ENCODE measurements at regions not wholly inside any gene's neighbourhood (a gene's known extent, or its start where the extent isn't known, plus 50 kb on each side); places are given as distances from the start of the nearest gene placed in this dataset.

- Histone ChIP-seq H3K23me2 (ENCODE audit: insufficient read length, low read depth, low read length, poor library complexity, severe bottlenecking) (no peaks in the 10 kb centered on the region), H3K79me2 (ENCODE audit: insufficient read depth, low read length) (no peaks in the 10 kb centered on the region), H3K4me2 (ENCODE audit: insufficient read depth, insufficient read length, low read length) (no peak overlapping the region), H3K18ac (ENCODE audit: insufficient read length, low read depth, low read length) (no peak overlapping the region), H4K5ac (ENCODE audit: insufficient read length, low read depth, low read length) (no peak overlapping the region), H2BK15ac (ENCODE audit: low read depth, low read length) (no peak overlapping the region), H3K27me3 (ENCODE audit: insufficient read depth, low read length) (no peaks in the 10 kb centered on the region), H2AK5ac (ENCODE audit: insufficient read length, low read length) (no peak overlapping the region), H3K14ac (ENCODE audit: insufficient read depth, low read length) (no peak overlapping the region), H3K23ac (ENCODE audit: insufficient read length, low read depth, low read length) (no peak overlapping the region), H2BK120ac (ENCODE audit: low read depth, low read length, poor library complexity, severe bottlenecking) (no peak overlapping the region), H3K79me1 (ENCODE audit: insufficient read depth, low read depth, low read length, poor library complexity, severe bottlenecking) (no peaks in the 10 kb centered on the region), H2BK12ac (ENCODE audit: insufficient read length, low read depth, low read length) (no peak overlapping the region), H4K91ac (ENCODE audit: insufficient read length, low read depth, low read length) (no peak overlapping the region), H2BK5ac (ENCODE audit: insufficient read length, low read length) (no peak overlapping the region), H3T11ph (ENCODE audit: low read length) (no peak overlapping the region), H3K4ac (ENCODE audit: low read depth, low read length) (no peak overlapping the region), H3K4me1 (ENCODE audit: insufficient read depth, low read length) (no peaks in the 10 kb centered on the region), H2BK20ac (ENCODE audit: low read depth, low read length, poor library complexity, severe bottlenecking) (no peak overlapping the region), H4K8ac (replicated peaks; ENCODE audit: insufficient read length, low read depth, low read length) (no peak overlapping the region), H3K9ac (ENCODE audit: extremely low read depth, insufficient read length, low read length) (no peak overlapping the region), H4K20me1 (ENCODE audit: control insufficient read depth, insufficient read depth, insufficient read length) (no peaks in the 10 kb centered on the region), H3K27ac (ENCODE audit: insufficient read length, low read depth, low read length) (no peak overlapping the region), H2AFZ (ENCODE audit: low read length) (no peak overlapping the region), H3K56ac (ENCODE audit: insufficient read length, low read depth, low read length) (no peak overlapping the region), H3K9me3 (ENCODE audit: control insufficient read depth, low read depth, low read length) (no peaks in the 10 kb centered on the region)
- no peaks in the 10 kb centered on the region for H3K27me3 Mint-ChIP-seq (ENCODE audit: low read depth)
- H3K27ac Mint-ChIP-seq, result no peak overlapping the region
- no peak for DNase-seq
- no peak overlapping the region for H3K4me3 Mint-ChIP-seq
- no peaks in the 10 kb centered on the region for H3K4me1 Mint-ChIP-seq
- no peaks in the 10 kb centered on the region for H3K9me3 Mint-ChIP-seq
- H3K36me3 Mint-ChIP-seq (ENCODE audit: insufficient read depth in 1 of 3, low read depth in 3 of 3), result no peaks in the 10 kb centered on the region
- no peak for TF ChIP-seq CTCF (conservative IDR thresholded peaks at IDR 0.05)
These were observed 206.1 kb downstream of the CPE start for GRCh38 chr4:165584916-165585315.

Data from H9 (cell line).